Esophagus squamous epithelium (tissue), 5 donors: ENCODE measurements at regions not wholly inside any gene's neighbourhood (a gene's known extent, or its start where the extent isn't known, plus 50 kb on each side); places are given as distances from the start of the nearest gene placed in this dataset.

Source experiments
- DNase-seq: peaks from one replicate; lab custom pipeline; 2025; lab: John Stamatoyannopoulos, UW
- H3K27ac ChIP-seq, 4 donors: fragments of 200-600 bp; sonication (generic); one replicate each; pipeline ENCODE4 v1.5.1; 2016 to 2019; ENCODE audit warnings: mild to moderate bottlenecking in 1 of 4
- H3K27me3 ChIP-seq, 4 donors: fragments of 200-600 bp; sonication (generic); 1 replicate in 3 of 4; 2 replicates in 1 of 4; pipeline versions ENCODE4 v1.5.1 to v1.6.0; 2017 to 2021; ENCODE audit warnings: antibody characterized with exemption in 1 of 4
- H3K36me3 ChIP-seq, 3 donors: fragments of 200-600 bp; sonication (generic); one replicate each; pipeline ENCODE4 v1.5.1; 2016 to 2019
- H3K4me1 ChIP-seq, 3 donors: fragments of 200-600 bp; sonication (generic); one replicate each; pipeline ENCODE4 v1.5.1; 2017 to 2019
- H3K4me3 ChIP-seq, 4 donors: fragments of 200-600 bp; sonication (generic); 1 replicate in 3 of 4; 2 replicates in 1 of 4; pipeline ENCODE4 v1.5.1; 2016 to 2019; ENCODE audit warnings: mild to moderate bottlenecking in 2 of 4, moderate library complexity in 1 of 4
- H3K9me3 ChIP-seq, 3 donors: fragments of 200-600 bp; sonication (generic); one replicate each; pipeline ENCODE4 v1.5.1; 2016 to 2019
- CTCF ChIP-seq, 6 experiments: fragments of 450-650 bp in 4 of 6; fragments of 200-600 bp in 2 of 6; sonication (generic) in 2 of 6; IDR thresholded peaks; one replicate each; pipeline ENCODE4 v1.5.1; 2016 to 2019; ENCODE audit warnings: antibody characterized with exemption in 6 of 6, mild to moderate bottlenecking in 4 of 6, moderate library complexity in 4 of 6
- POLR2A ChIP-seq, 4 donors: fragments of 450-650 bp; IDR thresholded peaks; one replicate each; pipeline ENCODE4 v1.6.1; 2017; ENCODE audit warnings: antibody characterized with exemption in 4 of 4, mild to moderate bottlenecking in 4 of 4, moderate library complexity in 3 of 4
- WGBS, 2 donors: methylation state at CpG; one replicate each; pipeline ENCODE4 v1.1.5; 2018; 5-methylcytosine and 5-hydroxymethylcytosine counted together
- intact Hi-C: fragments of 100-400 bp; cut with DNase I; formaldehyde crosslinking; loops from one replicate; pipeline ENCODE4 v1.15.0; 2022
- donor health status: DM: yes; HTN: yes; CAD: no.

GRCh38 chr14:101251812-101252442, 309.4 kb upstream of the DIO3 start:
- H3K4me3 ChIP-seq: no peak overlapping the region
- no peaks in the 10 kb centered on the region for H3K9me3 ChIP-seq
- H3K27ac ChIP-seq: no peak overlapping the region
- H3K27me3 ChIP-seq: peaks cover 0 to 9% (median 0%) of the 10 kb centered on the region in 4 donors
- TF ChIP-seq CTCF (IDR thresholded peaks at IDR 0.05) (no peak), POLR2A (IDR thresholded peaks at IDR 0.05) (no peak)
- intact Hi-C loops: no loop called here
- 72 to 74% methylated on average over 13 to 14 of the region's 15 CpGs for WGBS, 2 donors
- no peak for DNase-seq
- H3K4me1 ChIP-seq: no peaks in the 10 kb centered on the region
- H3K36me3 ChIP-seq: no peaks in the 10 kb centered on the region

- DNase-seq: no peak
- Histone ChIP-seq H3K4me1 (no peaks in the 10 kb centered on the region), H3K27me3 (peaks cover 0 to 6% (median 0%) of the 10 kb centered on the region in 4 donors), H3K27ac (no peak overlapping the region), H3K9me3 (no peaks in the 10 kb centered on the region), H3K4me3 (no peak overlapping the region), H3K36me3 (no peaks in the 10 kb centered on the region)
- WGBS, 2 donors: 53 to 75% methylated on average over 9 to 11 of the region's 13 CpGs
- TF ChIP-seq CTCF (IDR thresholded peaks at IDR 0.05) (no peak), POLR2A (IDR thresholded peaks at IDR 0.05) (no peak)
- intact Hi-C loops: no loop called here
These were observed 308.7 kb upstream of the DIO3 start for GRCh38 chr14:101252443-101253214.

GRCh38 chr14:101253948-101254347, 307.3 kb upstream of the DIO3 start:
- intact Hi-C loops: no loop called here
- no peak for DNase-seq
- 58 to 77% methylated on average over 2 to 4 of the region's 5 CpGs for WGBS, 2 donors

GRCh38 chr14:101254805-101255764, 306.2 kb upstream of the DIO3 start:
- no peak overlapping the region for H3K4me3 ChIP-seq
- no peak for DNase-seq
- H3K27me3 ChIP-seq: peaks cover 0 to 6% (median 0%) of the 10 kb centered on the region in 4 donors
- TF ChIP-seq CTCF (IDR thresholded peaks at IDR 0.05) (no peak), POLR2A (IDR thresholded peaks at IDR 0.05) (no peak)
- H3K36me3 ChIP-seq: no peaks in the 10 kb centered on the region
- H3K4me1 ChIP-seq: no peaks in the 10 kb centered on the region
- no peak overlapping the region for H3K27ac ChIP-seq
- intact Hi-C loops: no loop called here
- H3K9me3 ChIP-seq: no peaks in the 10 kb centered on the region
- 56 to 59% methylated on average over 14 to 15 of the region's 17 CpGs for WGBS, 2 donors

More at GRCh38 chr14:101253948-101254347, 307.3 kb upstream of the DIO3 start:
- Histone ChIP-seq H3K27me3 (peaks cover 0 to 6% (median 0%) of the 10 kb centered on the region in 4 donors), H3K36me3 (no peaks in the 10 kb centered on the region), H3K4me1 (no peaks in the 10 kb centered on the region), H3K4me3 (no peak overlapping the region), H3K9me3 (no peaks in the 10 kb centered on the region), H3K27ac (no peak overlapping the region)
- TF ChIP-seq CTCF (IDR thresholded peaks at IDR 0.05): no peak
- no peak for TF ChIP-seq POLR2A (IDR thresholded peaks at IDR 0.05)
